Mucosa of stomach (tissue), 1 donor: ENCODE measurements at regions not wholly inside any gene's neighbourhood (a gene's known extent, or its start where the extent isn't known, plus 50 kb on each side); places are given as distances from the start of the nearest gene placed in this dataset.

Source experiments
- H3K27me3 ChIP-seq: one replicate; pipeline ENCODE4 v1.7.0; 2013; ENCODE audit warnings: mild to moderate bottlenecking, low read length; ENCODE audit not compliant: control insufficient read depth, insufficient read depth
- H3K36me3 ChIP-seq: one replicate; pipeline ENCODE4 v1.7.0; 2013; ENCODE audit warnings: low read length; ENCODE audit not compliant: control insufficient read depth, insufficient read depth
- H3K4me1 ChIP-seq: one replicate; pipeline ENCODE4 v1.7.0; 2013; ENCODE audit warnings: mild to moderate bottlenecking, low read length; ENCODE audit not compliant: control insufficient read depth, insufficient read depth
- H3K4me3 ChIP-seq: one replicate; pipeline ENCODE4 v1.7.0; 2013; ENCODE audit warnings: low read length
- H3K9ac ChIP-seq: one replicate; pipeline ENCODE4 v1.7.0; 2013; ENCODE audit warnings: mild to moderate bottlenecking, low read length, moderate library complexity
- H3K9me3 ChIP-seq: one replicate; pipeline ENCODE4 v1.7.0; 2013; ENCODE audit warnings: mild to moderate bottlenecking, low read length, moderate library complexity; ENCODE audit not compliant: control insufficient read depth
- donor health status: Pancreatic carcinoma.

DNA sequence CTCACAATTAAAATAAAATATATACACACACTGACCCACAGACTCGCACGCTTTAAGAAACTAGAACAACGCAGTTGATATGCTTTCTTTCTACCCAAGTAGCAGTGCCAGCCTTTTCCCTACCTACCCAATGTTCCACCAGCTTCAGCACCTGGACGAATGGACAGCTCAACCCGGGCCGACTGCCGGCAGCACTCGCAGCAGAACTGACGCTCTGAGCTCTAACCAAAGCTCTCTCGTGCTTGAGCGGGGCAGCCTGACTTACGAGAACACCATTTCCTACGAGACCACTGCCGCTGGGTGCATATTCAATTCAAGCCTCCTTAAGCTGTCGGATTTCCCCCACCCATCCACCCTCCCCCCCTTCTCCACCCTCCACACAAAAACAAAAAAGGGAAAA is 127.4 kb upstream of the DPYD start:
- H3K27me3 ChIP-seq = peaks cover 70% of the 10 kb centered on the region
- H3K9ac ChIP-seq = no peak overlapping the region
- no peak overlapping the region for H3K4me3 ChIP-seq
- H3K4me1 ChIP-seq = peaks cover 11% of the 10 kb centered on the region
- H3K9me3 ChIP-seq = no peaks in the 10 kb centered on the region
- no peaks in the 10 kb centered on the region for H3K36me3 ChIP-seq

DNA sequence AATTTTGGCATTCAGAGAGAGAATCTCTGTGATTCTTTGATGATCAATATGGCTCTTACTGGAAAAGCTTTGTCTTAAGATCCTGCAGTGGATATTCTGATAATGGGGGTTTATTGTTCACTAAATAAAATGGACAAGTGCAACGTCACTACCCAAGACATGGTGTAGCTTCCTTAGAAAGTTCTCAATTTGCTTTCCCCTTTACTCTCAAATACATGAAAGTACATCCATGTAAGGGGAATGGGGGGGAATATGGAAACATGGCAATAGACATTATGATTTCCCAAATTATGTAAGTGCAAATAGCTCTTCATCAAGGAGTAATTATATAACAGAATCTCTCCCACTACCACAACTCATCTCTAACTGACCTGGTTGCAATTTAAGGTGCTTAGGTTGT is 126.3 kb upstream of the DPYD start:
- peaks cover 61% of the 10 kb centered on the region for H3K27me3 ChIP-seq
- H3K9me3 ChIP-seq = no peaks in the 10 kb centered on the region
- no peak overlapping the region for H3K9ac ChIP-seq
- no peaks in the 10 kb centered on the region for H3K36me3 ChIP-seq
- H3K4me1 ChIP-seq = peaks cover 8% of the 10 kb centered on the region
- H3K4me3 ChIP-seq = no peak overlapping the region

- Histone ChIP-seq H3K9me3 (no peaks in the 10 kb centered on the region), H3K27me3 (peaks cover 61% of the 10 kb centered on the region), H3K9ac (no peak overlapping the region), H3K4me1 (peaks cover 8% of the 10 kb centered on the region), H3K4me3 (no peak overlapping the region), H3K36me3 (no peaks in the 10 kb centered on the region)
These were observed 125.2 kb upstream of the DPYD start for GRCh38 chr1:98045767-98046641.

- peaks cover 8% of the 10 kb centered on the region for H3K4me1 ChIP-seq
- peaks cover 59% of the 10 kb centered on the region for H3K27me3 ChIP-seq
- no peaks in the 10 kb centered on the region for H3K36me3 ChIP-seq
- no peak overlapping the region for H3K9ac ChIP-seq
- H3K9me3 ChIP-seq = no peaks in the 10 kb centered on the region
- no peak overlapping the region for H3K4me3 ChIP-seq
These were observed 124.5 kb upstream of the DPYD start for GRCh38 chr1:98045211-98045766.

DNA sequence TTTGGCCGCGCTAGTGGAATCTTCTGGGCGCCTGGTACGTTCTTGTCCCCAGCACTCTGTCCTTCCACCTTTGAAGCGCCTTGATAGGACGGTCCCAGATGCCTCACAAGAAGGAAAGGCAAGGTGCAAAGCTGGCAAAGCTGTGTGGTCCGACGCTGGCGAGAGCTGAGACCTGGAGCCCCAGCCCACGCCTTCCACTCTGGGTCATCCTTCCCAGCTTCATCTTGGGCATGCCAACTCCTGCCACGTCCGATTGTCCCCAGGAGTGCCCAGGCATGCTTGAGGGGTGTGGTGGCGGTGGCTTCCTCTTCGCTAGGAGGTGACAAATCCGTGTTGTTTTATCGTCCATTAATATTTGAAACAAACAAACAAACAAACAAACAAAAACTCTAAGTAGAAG is 123.9 kb upstream of the DPYD start:
- Histone ChIP-seq H3K9ac (no peak overlapping the region), H3K36me3 (no peaks in the 10 kb centered on the region), H3K4me1 (peaks cover 8% of the 10 kb centered on the region), H3K9me3 (no peaks in the 10 kb centered on the region), H3K27me3 (peaks cover 53% of the 10 kb centered on the region), H3K4me3 (no peak overlapping the region)

DNA sequence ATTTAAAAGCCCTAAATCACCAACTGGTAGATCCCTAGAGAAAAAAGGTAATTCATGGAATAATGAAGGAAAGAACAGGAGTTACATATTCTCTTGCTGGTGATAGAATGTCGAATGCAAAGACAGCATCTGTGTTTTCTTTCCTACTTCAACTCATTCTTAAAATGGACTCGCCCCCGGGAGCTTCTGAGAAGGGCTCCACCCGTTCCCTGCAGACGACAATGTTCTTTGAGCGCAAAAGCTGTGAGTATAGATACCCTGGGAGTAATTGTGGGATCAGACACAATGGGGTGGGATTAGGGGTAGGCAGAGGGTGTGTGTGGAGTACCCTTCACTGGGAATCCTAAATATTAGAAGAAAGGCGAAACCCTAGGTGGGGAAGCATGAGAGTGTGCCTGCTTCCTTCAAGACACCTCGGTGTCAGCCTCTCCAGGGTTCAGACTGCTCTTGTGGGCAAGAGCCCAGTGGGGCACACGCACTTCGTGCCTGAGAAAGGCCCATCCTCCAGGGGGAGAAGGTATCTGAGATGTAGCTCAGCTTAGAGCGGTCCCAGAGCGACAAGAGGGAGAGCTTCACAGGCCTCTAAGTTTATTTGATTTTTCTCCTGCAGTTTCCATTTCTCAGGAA is 123.3 kb upstream of the DPYD start:
- Histone ChIP-seq H3K9ac (no peak overlapping the region), H3K4me3 (no peak overlapping the region), H3K9me3 (no peaks in the 10 kb centered on the region), H3K36me3 (no peaks in the 10 kb centered on the region), H3K27me3 (peaks cover 48% of the 10 kb centered on the region), H3K4me1 (peaks cover 8% of the 10 kb centered on the region)

- H3K27me3 ChIP-seq = no peaks in the 10 kb centered on the region
These were observed 114.8 kb upstream of the DPYD start for GRCh38 chr1:98035602-98036002.

GRCh38 chr1:98034505-98034904 is 113.7 kb upstream of the DPYD start:
- no peaks in the 10 kb centered on the region for H3K27me3 ChIP-seq
- no peak overlapping the region for H3K4me3 ChIP-seq
- H3K9ac ChIP-seq = no peak overlapping the region
- H3K4me1 ChIP-seq = no peaks in the 10 kb centered on the region
- no peaks in the 10 kb centered on the region for H3K36me3 ChIP-seq
- no peaks in the 10 kb centered on the region for H3K9me3 ChIP-seq

More at GRCh38 chr1:98035602-98036002, 114.8 kb upstream of the DPYD start:
- Histone ChIP-seq H3K9me3 (no peaks in the 10 kb centered on the region), H3K36me3 (no peaks in the 10 kb centered on the region), H3K4me3 (no peak overlapping the region), H3K4me1 (no peaks in the 10 kb centered on the region), H3K9ac (no peak overlapping the region)

DNA sequence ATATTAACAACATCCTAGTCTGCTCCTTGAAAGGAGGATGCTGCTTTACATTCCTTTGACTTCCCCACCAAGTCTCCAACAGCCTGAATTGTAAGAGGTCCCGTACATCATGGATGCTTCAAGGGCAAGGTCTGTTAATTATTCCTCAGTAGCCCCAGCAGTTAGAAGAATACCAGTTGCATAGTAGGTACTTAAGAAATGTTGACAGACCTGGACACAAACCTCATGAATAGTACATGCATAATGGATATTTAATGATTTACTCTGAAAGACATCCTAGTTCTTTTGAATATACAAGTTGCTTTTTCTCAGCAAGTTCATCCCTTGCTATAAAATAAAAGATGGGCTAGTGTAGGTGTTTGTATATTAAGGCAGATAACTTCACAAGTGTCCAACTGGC is 112.1 kb upstream of the DPYD start:
- no peaks in the 10 kb centered on the region for H3K9me3 ChIP-seq
- H3K4me3 ChIP-seq = no peak overlapping the region
- H3K27me3 ChIP-seq = no peaks in the 10 kb centered on the region
- no peak overlapping the region for H3K9ac ChIP-seq
- no peaks in the 10 kb centered on the region for H3K36me3 ChIP-seq
- no peaks in the 10 kb centered on the region for H3K4me1 ChIP-seq

GRCh38 chr1:98030976-98031375 is 110.1 kb upstream of the DPYD start:
- Histone ChIP-seq H3K9ac (no peak overlapping the region), H3K4me3 (no peak overlapping the region), H3K9me3 (no peaks in the 10 kb centered on the region), H3K4me1 (no peaks in the 10 kb centered on the region), H3K27me3 (no peaks in the 10 kb centered on the region), H3K36me3 (no peaks in the 10 kb centered on the region)

DNA sequence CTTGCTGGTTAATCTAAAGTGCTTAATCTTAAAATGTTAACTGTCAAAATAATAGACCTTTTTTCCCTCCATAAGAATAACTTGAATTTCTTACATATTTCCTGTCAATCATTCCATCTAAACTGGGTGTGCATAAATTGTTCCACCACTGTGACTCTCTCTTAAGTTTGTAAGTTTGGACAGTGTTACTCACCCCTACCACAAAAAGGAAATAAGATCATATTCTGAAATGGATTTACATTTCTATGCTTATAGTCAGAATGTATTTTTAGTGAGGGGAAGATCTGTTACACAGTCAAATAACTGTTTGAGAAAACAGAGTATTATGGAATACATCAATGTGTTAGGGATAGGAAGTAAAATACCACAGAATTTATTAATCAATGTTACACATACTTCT is 109.6 kb upstream of the DPYD start:
- Histone ChIP-seq H3K27me3 (no peaks in the 10 kb centered on the region), H3K9ac (no peak overlapping the region), H3K9me3 (no peaks in the 10 kb centered on the region)

DNA sequence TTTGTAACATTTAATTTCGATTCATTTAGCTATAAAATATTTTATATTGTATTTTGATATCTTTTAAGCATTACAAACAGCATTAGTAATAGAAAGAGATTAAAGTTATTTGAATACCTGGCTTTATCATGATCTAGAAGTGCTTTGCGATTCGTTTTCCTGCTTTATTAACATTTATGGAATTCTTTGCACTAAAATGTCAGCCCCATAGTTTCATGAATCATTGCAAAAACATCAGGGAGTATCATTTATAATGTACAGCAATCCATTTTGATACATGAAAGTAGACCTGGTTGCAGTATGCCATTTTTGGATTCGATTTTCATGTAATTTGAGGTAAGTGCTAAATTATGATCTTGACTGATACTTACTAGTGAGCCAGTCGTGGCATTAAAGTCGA is 108.0 kb upstream of the DPYD start:
- H3K4me3 ChIP-seq = no peak overlapping the region
- H3K27me3 ChIP-seq = no peaks in the 10 kb centered on the region
- H3K9ac ChIP-seq = no peak overlapping the region
- H3K9me3 ChIP-seq = no peaks in the 10 kb centered on the region
- H3K36me3 ChIP-seq = no peaks in the 10 kb centered on the region
- H3K4me1 ChIP-seq = no peaks in the 10 kb centered on the region

More for the DNA sequence above, 109.6 kb upstream of the DPYD start:
- Histone ChIP-seq H3K4me3 (no peak overlapping the region), H3K4me1 (no peaks in the 10 kb centered on the region), H3K36me3 (no peaks in the 10 kb centered on the region)
